ENCODE measurements at regions not wholly inside any gene's neighbourhood (a gene's known extent, or its start where the extent isn't known, plus 50 kb on each side); places are given as distances from the start of the nearest gene placed in this dataset.

GRCh38 chr6:81298751-81299150 lies 453.7 kb downstream of the TENT5A start:
- no peaks in the 10 kb centered on the region for H3K9me3 ChIP-seq (ENCODE audit: low read length)
- H4K20me1 ChIP-seq (ENCODE audit: insufficient read depth, low read length): no peaks in the 10 kb centered on the region
- BruUV-seq (replicated peaks): no TSS peak
- intact Hi-C loops (cut with micrococcal nuclease; ENCODE audit: unreplicated experiment): no loop called here
- H3K27ac ChIP-seq (ENCODE audit: low read depth, low read length, poor library complexity, severe bottlenecking): no peak overlapping the region
- no peak overlapping the region for H2AFZ ChIP-seq (ENCODE audit: low read length)
- H3K36me3 ChIP-seq (ENCODE audit: insufficient read depth, low read length): no peaks in the 10 kb centered on the region
- H3K79me2 ChIP-seq (ENCODE audit: insufficient read depth, low read depth, low read length): no peaks in the 10 kb centered on the region
- POLR2A ChIA-PET: no interaction called here
- no peak overlapping the region for H3K4me2 ChIP-seq (ENCODE audit: low read length)
- H3K4me3 ChIP-seq (ENCODE audit: low read depth, low read length, poor library complexity, severe bottlenecking): no peak overlapping the region
- no peaks in the 10 kb centered on the region for H3K9me2 ChIP-seq (ENCODE audit: insufficient read depth, low read length)
- CTCF ChIA-PET (ENCODE audit: unreplicated experiment): no interaction called here
- TF ChIP-seq EZH2phosphoT487 (IDR thresholded peaks at IDR 0.05; ENCODE audit: borderline replicate concordance, low read depth, low read length) (no peak), CTCF (conservative IDR thresholded peaks at IDR 0.05; ENCODE audit: low read length) (no peak)
- no peak for DNase-seq (ENCODE audit: low spot score)
- no peaks in the 10 kb centered on the region for H3K4me1 ChIP-seq (ENCODE audit: insufficient read depth, low read length, poor library complexity, severe bottlenecking)

DNA sequence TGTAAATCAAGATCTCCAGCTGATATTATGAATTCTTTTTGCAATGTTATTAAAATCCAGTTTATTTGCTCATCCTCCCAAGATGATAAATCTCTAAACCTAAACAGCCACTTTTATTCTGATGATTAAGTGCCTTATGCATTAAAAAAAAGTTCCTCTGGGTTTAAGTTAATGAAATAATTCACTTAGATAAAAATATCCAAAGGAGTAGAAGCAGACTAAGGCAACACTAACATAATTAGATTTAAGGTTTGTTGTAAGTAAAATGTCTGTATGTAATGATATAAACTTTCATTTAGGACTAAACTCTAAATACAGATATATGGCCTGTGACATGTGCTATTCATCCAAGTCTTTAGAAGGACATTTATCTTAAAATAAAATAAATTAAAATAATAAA lies 457.2 kb downstream of the TENT5A start:
- H3K27ac ChIP-seq (ENCODE audit: low read depth, low read length, poor library complexity, severe bottlenecking): no peak overlapping the region
- DNase-seq (ENCODE audit: low spot score): no peak
- no peaks in the 10 kb centered on the region for H3K4me1 ChIP-seq (ENCODE audit: insufficient read depth, low read length, poor library complexity, severe bottlenecking)
- H3K9me2 ChIP-seq (ENCODE audit: insufficient read depth, low read length): no peaks in the 10 kb centered on the region
- POLR2A ChIA-PET: interaction anchor here (0.6 kb wide), 1 partner anchor 73 kb away, joined by 3 read pairs; no protein-coding TSS in a partner anchor
- H3K9me3 ChIP-seq (ENCODE audit: low read length): no peaks in the 10 kb centered on the region
- H3K36me3 ChIP-seq (ENCODE audit: insufficient read depth, low read length): no peaks in the 10 kb centered on the region
- H3K4me3 ChIP-seq (ENCODE audit: low read depth, low read length, poor library complexity, severe bottlenecking): no peak overlapping the region
- H4K20me1 ChIP-seq (ENCODE audit: insufficient read depth, low read length): no peaks in the 10 kb centered on the region
- CTCF ChIA-PET (ENCODE audit: unreplicated experiment): no interaction called here
- no peak overlapping the region for H3K4me2 ChIP-seq (ENCODE audit: low read length)
- H3K79me2 ChIP-seq (ENCODE audit: insufficient read depth, low read depth, low read length): no peaks in the 10 kb centered on the region
- TF ChIP-seq CTCF (conservative IDR thresholded peaks at IDR 0.05; ENCODE audit: low read length): no peak
- TF ChIP-seq EZH2phosphoT487 (IDR thresholded peaks at IDR 0.05; ENCODE audit: borderline replicate concordance, low read depth, low read length): no peak
- intact Hi-C loops (cut with micrococcal nuclease; ENCODE audit: unreplicated experiment): no loop called here
- BruUV-seq (replicated peaks): no TSS peak
- no peak overlapping the region for H2AFZ ChIP-seq (ENCODE audit: low read length)

DNA sequence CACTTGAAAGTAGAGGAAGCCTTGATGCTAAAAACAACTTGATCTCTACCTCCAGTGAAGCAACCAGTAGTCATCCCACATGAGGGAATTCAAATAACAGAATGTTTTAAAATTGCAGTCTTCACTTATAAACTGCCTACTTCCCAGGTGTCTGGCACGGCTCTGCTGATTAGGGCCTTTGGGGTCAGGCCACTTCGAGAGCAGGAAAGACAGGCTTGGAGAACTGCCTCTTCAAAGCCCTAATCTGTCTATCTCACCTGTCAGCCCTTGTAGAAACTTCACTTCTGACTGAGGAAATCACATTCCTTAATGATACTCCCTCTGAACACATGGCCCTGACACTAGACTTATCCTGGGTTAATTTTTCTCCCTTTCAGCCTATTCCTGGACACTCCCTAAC lies 458.6 kb downstream of the TENT5A start:
- no peak overlapping the region for H3K27ac ChIP-seq (ENCODE audit: low read depth, low read length, poor library complexity, severe bottlenecking)
- H3K4me1 ChIP-seq (ENCODE audit: insufficient read depth, low read length, poor library complexity, severe bottlenecking): no peaks in the 10 kb centered on the region
- intact Hi-C loops (cut with micrococcal nuclease; ENCODE audit: unreplicated experiment): no loop called here
- no peak overlapping the region for H3K4me3 ChIP-seq (ENCODE audit: low read depth, low read length, poor library complexity, severe bottlenecking)
- no peak overlapping the region for H3K4me2 ChIP-seq (ENCODE audit: low read length)
- ChIA-PET CTCF (ENCODE audit: unreplicated experiment) (no interaction called here), POLR2A (interaction anchor here (0.9 kb wide), 1 partner anchor 90 kb away, joined by 3 read pairs; no protein-coding TSS in a partner anchor)
- no peaks in the 10 kb centered on the region for H3K9me2 ChIP-seq (ENCODE audit: insufficient read depth, low read length)
- no peaks in the 10 kb centered on the region for H3K9me3 ChIP-seq (ENCODE audit: low read length)
- no TSS peak for BruUV-seq (replicated peaks)
- H4K20me1 ChIP-seq (ENCODE audit: insufficient read depth, low read length): no peaks in the 10 kb centered on the region
- DNase-seq (ENCODE audit: low spot score): no peak
- no peak overlapping the region for H2AFZ ChIP-seq (ENCODE audit: low read length)
- TF ChIP-seq CTCF (conservative IDR thresholded peaks at IDR 0.05; ENCODE audit: low read length): no peak
- TF ChIP-seq EZH2phosphoT487 (IDR thresholded peaks at IDR 0.05; ENCODE audit: borderline replicate concordance, low read depth, low read length): no peak
- no peaks in the 10 kb centered on the region for H3K36me3 ChIP-seq (ENCODE audit: insufficient read depth, low read length)
- no peaks in the 10 kb centered on the region for H3K79me2 ChIP-seq (ENCODE audit: insufficient read depth, low read depth, low read length)
